HG03139 (cell line): ENCODE measurements at regions not wholly inside any gene's neighbourhood (a gene's known extent, or its start where the extent isn't known, plus 50 kb on each side); places are given as distances from the start of the nearest gene placed in this dataset.

Experiments
- ATAC-seq: cut with Tn5 transposase; IDR thresholded peaks from one replicate; pipeline ENCODE4 v1.9.1; 2021; ENCODE audit not compliant: unreplicated experiment

GRCh38 chr2:193333539-193333938 is 1138.8 kb upstream of the TMEFF2 start:
- ATAC-seq, result no peak

- no peak for ATAC-seq
Measured at GRCh38 chr2:193332941-193333340, 1138.2 kb upstream of the TMEFF2 start.

GRCh38 chr2:193331676-193332075 is 1136.9 kb upstream of the TMEFF2 start:
- ATAC-seq, result no peak

- no peak for ATAC-seq
Measured at GRCh38 chr2:193326296-193326695, 1131.6 kb upstream of the TMEFF2 start.

- ATAC-seq, result peak; percentile 73
Measured at GRCh38 chr2:193315428-193316091, 1120.8 kb upstream of the TMEFF2 start.

GRCh38 chr2:193303464-193303863 is 1108.7 kb upstream of the TMEFF2 start:
- no peak for ATAC-seq

- ATAC-seq, result no peak
Measured at GRCh38 chr2:193294371-193294770, 1099.6 kb upstream of the TMEFF2 start.

- ATAC-seq, result no peak
Measured at GRCh38 chr2:193279361-193279760, 1084.6 kb upstream of the TMEFF2 start.

GRCh38 chr2:193276988-193277387 is 1082.3 kb upstream of the TMEFF2 start:
- no peak for ATAC-seq

- no peak for ATAC-seq
Measured at GRCh38 chr2:193276560-193276959, 1081.8 kb upstream of the TMEFF2 start.

- no peak for ATAC-seq
Measured at GRCh38 chr2:193276069-193276468, 1081.3 kb upstream of the TMEFF2 start.

- ATAC-seq, result no peak
Measured at GRCh38 chr2:193272011-193272410, 1077.3 kb upstream of the TMEFF2 start.

- no peak for ATAC-seq
Measured at GRCh38 chr2:193270816-193271215, 1076.1 kb upstream of the TMEFF2 start.

- ATAC-seq, result no peak
Measured at GRCh38 chr2:193267496-193268002, 1072.8 kb upstream of the TMEFF2 start.

GRCh38 chr2:193253014-193253530 is 1058.3 kb upstream of the TMEFF2 start:
- ATAC-seq, result no peak

- no peak for ATAC-seq
Measured at GRCh38 chr2:193251909-193252308, 1057.2 kb upstream of the TMEFF2 start.

GRCh38 chr2:193250389-193250788 is 1055.7 kb upstream of the TMEFF2 start:
- ATAC-seq, result no peak

- ATAC-seq, result no peak
Measured at GRCh38 chr2:193240752-193241151, 1046.0 kb upstream of the TMEFF2 start.

GRCh38 chr2:193231634-193232033 is 1036.9 kb upstream of the TMEFF2 start:
- ATAC-seq, result no peak

GRCh38 chr2:193228276-193228675 is 1033.5 kb upstream of the TMEFF2 start:
- no peak for ATAC-seq

GRCh38 chr2:193222454-193222853 is 1027.7 kb upstream of the TMEFF2 start:
- no peak for ATAC-seq

GRCh38 chr2:193219413-193219812 is 1024.7 kb upstream of the TMEFF2 start:
- ATAC-seq, result no peak

GRCh38 chr2:193201583-193201982 is 1006.9 kb upstream of the TMEFF2 start:
- ATAC-seq, result no peak
